Lung (tissue), 11 donors: ENCODE measurements at regions not wholly inside any gene's neighbourhood (a gene's known extent, or its start where the extent isn't known, plus 50 kb on each side); places are given as distances from the start of the nearest gene placed in this dataset.
A peak's percentile ranks its signal among the peaks of the same experiment; 100 is the strongest.

Experiments used
- ATAC-seq: fragments of 200-7000 bp; cut with Tn5 transposase; one replicate; pipeline ENCODE4 v1.9.1; 2020; ENCODE audit warnings: moderate number of reproducible peaks; ENCODE audit not compliant: insufficient read depth, low FRiP score
- DNase-seq, 3 donors: peaks; one replicate each; pipeline ENCODE4 v3.0.0-alpha.2; 2013 to 2017
- H3K27ac ChIP-seq, 2 donors: one replicate each; pipeline ENCODE4 v1.5.1; 2013; ENCODE audit warnings: mild to moderate bottlenecking in 2 of 2, moderate library complexity in 2 of 2, control low read depth in 1 of 2, inconsistent platforms in 1 of 2, low read depth in 1 of 2, low read length in 1 of 2
- H3K27me3 ChIP-seq, 3 donors: one replicate each; pipeline ENCODE4 v1.5.1; 2013; ENCODE audit warnings: low read length in 2 of 3; ENCODE audit not compliant: control insufficient read depth in 3 of 3, insufficient read depth in 3 of 3
- H3K36me3 ChIP-seq, 4 donors: one replicate each; pipeline ENCODE4 v1.5.1; 2013; ENCODE audit warnings: low read length in 4 of 4, mild to moderate bottlenecking in 1 of 4, moderate library complexity in 1 of 4; ENCODE audit not compliant: control insufficient read depth in 4 of 4, insufficient read depth in 4 of 4
- H3K4me1 ChIP-seq, 5 donors: one replicate each; pipeline ENCODE4 v1.5.1; 2013; ENCODE audit warnings: low read length in 5 of 5, mild to moderate bottlenecking in 2 of 5, moderate library complexity in 1 of 5; ENCODE audit not compliant: control insufficient read depth in 5 of 5, insufficient read depth in 5 of 5
- H3K4me3 ChIP-seq: one replicate; pipeline ENCODE4 v1.5.1; 2013; ENCODE audit warnings: mild to moderate bottlenecking, control low read depth, moderate library complexity
- H3K9ac ChIP-seq, 2 donors: one replicate each; pipeline ENCODE4 v1.5.1; 2013; ENCODE audit warnings: low read length in 2 of 2, control low read depth in 1 of 2; ENCODE audit not compliant: insufficient read depth in 1 of 2
- H3K9me3 ChIP-seq, 4 donors: one replicate each; pipeline ENCODE4 v1.5.1; 2013; ENCODE audit warnings: low read length in 3 of 4, mild to moderate bottlenecking in 1 of 4, moderate library complexity in 1 of 4; ENCODE audit not compliant: control insufficient read depth in 4 of 4, insufficient read depth in 3 of 4
- WGBS, 2 donors: extraction: QIAGEN DNeasy Blood & Tissue Kit; methylation state at CpG; one replicate each; pipeline ENCODE4 v1.1.7; 2013; 5-methylcytosine and 5-hydroxymethylcytosine counted together
- TF ChIP-seq, protein P1 (sequence below): IDR thresholded peaks from 2 replicates; pipeline ENCODE4 v1.5.1; 2012; ENCODE audit warnings: mild to moderate bottlenecking; ENCODE audit errors: control extremely low read depth, extremely low read depth
- donor health status: control.
- donor health status: control.
- donor health status: Bipolar disorder and iron deficiency.
- donor health status: healthy.
- donor health status: DM: yes; HTN: yes; CAD: no.

DNA sequence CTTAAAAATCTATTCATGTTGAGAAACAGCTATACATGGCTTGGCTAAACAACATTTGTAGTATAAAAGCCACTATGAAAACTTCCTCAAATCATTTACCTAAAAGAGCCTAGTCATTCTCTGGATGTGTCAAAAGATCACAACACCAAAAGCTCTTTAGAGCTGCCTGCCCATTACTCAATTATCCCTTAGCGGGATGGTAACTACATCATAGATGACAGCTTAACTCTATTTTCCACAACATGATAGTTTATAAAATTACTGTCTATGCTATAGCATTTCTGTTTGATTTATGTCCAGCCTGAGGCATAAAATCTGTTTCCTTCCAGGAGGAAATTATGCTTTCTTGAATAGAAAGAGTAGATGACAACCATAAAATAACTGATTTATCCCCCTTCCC, 777.6 kb upstream of the HS3ST5 start:
- TF ChIP-seq, protein P1, sequence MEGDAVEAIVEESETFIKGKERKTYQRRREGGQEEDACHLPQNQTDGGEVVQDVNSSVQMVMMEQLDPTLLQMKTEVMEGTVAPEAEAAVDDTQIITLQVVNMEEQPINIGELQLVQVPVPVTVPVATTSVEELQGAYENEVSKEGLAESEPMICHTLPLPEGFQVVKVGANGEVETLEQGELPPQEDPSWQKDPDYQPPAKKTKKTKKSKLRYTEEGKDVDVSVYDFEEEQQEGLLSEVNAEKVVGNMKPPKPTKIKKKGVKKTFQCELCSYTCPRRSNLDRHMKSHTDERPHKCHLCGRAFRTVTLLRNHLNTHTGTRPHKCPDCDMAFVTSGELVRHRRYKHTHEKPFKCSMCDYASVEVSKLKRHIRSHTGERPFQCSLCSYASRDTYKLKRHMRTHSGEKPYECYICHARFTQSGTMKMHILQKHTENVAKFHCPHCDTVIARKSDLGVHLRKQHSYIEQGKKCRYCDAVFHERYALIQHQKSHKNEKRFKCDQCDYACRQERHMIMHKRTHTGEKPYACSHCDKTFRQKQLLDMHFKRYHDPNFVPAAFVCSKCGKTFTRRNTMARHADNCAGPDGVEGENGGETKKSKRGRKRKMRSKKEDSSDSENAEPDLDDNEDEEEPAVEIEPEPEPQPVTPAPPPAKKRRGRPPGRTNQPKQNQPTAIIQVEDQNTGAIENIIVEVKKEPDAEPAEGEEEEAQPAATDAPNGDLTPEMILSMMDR, result no peak
- Histone ChIP-seq H3K9me3 (peaks cover 0 to 2% (median 0%) of the 10 kb centered on the region in 4 donors), H3K4me1 (no peaks in the 10 kb centered on the region), H3K9ac (no peak overlapping the region), H3K36me3 (no peaks in the 10 kb centered on the region), H3K27ac (no peak overlapping the region), H3K27me3 (no peaks in the 10 kb centered on the region), H3K4me3 (no peak overlapping the region)
- DNase-seq, result no peak
- ATAC-seq, result no peak
- 43 to 58% methylated on average over 1 of the region's 1 CpG for WGBS, 2 donors

DNA sequence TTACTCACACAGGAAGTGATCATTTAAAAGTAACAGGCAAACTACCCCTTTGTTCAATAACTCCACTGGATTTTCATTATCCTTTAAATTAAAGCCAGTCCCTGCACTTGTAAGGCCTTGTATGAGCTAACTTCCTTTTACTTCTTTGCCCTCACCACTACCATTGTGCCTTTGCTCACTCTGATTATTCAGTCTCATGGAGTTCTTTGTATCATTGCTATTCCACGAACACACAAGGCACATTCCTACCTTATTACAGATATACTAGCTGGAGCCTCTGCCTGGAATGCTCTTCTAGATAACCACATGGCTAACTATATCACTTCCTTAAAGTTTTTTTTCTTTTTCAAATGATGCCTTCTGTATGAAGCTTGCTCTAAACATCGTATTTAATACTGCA, 748.6 kb upstream of the HS3ST5 start:
- no peaks in the 10 kb centered on the region for H3K36me3 ChIP-seq
- H3K27ac ChIP-seq, result no peak overlapping the region
- no peaks in the 10 kb centered on the region for H3K4me1 ChIP-seq
- WGBS, 2 donors, result 74 to 89% methylated on average over 2 of the region's 2 CpGs
- ATAC-seq, result no peak
- H3K27me3 ChIP-seq, result no peaks in the 10 kb centered on the region
- DNase-seq, result no peak
- no peak overlapping the region for H3K4me3 ChIP-seq
- TF ChIP-seq, protein P1, result no peak
- no peak overlapping the region for H3K9ac ChIP-seq
- H3K9me3 ChIP-seq, result no peaks in the 10 kb centered on the region

DNA sequence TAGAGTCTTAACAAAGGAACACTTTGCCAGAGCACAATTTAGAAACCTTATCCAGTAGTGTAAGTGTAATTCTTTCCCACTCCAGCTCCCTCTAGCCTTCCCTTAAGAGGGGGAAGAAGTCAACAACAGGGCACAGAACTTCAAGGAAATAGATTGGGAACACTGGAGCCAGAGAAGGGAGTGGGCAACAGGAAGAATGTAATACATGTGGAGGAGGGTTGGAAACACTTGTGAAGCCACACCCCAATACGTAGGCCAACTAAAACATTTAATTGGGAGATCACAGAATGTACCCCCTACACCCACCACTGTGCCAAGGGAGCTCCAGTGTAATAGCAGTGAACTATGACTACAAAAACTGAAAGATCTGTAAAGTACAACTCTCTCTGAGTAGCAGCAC, 735.7 kb upstream of the HS3ST5 start:
- peak in 1 of 3 donors; percentile 16 for DNase-seq

More for the DNA sequence above, 735.7 kb upstream of the HS3ST5 start:
- H3K9me3 ChIP-seq, result peaks cover 0 to 3% (median 0%) of the 10 kb centered on the region in 4 donors
- WGBS, 2 donors, result 50 to 79% methylated on average over 1 of the region's 1 CpG
- H3K36me3 ChIP-seq, result no peaks in the 10 kb centered on the region
- H3K9ac ChIP-seq, result no peak overlapping the region
- no peak overlapping the region for H3K4me3 ChIP-seq
- H3K27me3 ChIP-seq, result no peaks in the 10 kb centered on the region
- no peaks in the 10 kb centered on the region for H3K4me1 ChIP-seq
- ATAC-seq, result peak; percentile 34
- H3K27ac ChIP-seq, result no peak overlapping the region
- TF ChIP-seq, protein P1, result no peak
